ENCODE measurements at regions not wholly inside any gene's neighbourhood (a gene's known extent, or its start where the extent isn't known, plus 50 kb on each side); places are given as distances from the start of the nearest gene placed in this dataset.

- WGBS, 4 donors: 93 to 98% (median 95%) methylated on average over 20 to 23 of the region's 23 CpGs
- H3K27ac ChIP-seq: no peak overlapping the region
- ATAC-seq: peak in 1 of 4 donors; percentile 5
- no peaks in the 10 kb centered on the region for H3K27me3 ChIP-seq
- intact Hi-C loops (cut with DNase I): no loop called here
- H3K4me1 ChIP-seq: peaks cover 0 to 18% (median 5%) of the 10 kb centered on the region in 12 donors
- no peak overlapping the region for H3K4me3 ChIP-seq
- no peaks in the 10 kb centered on the region for H3K36me3 ChIP-seq
- H3K9me3 ChIP-seq: no peaks in the 10 kb centered on the region
- TF ChIP-seq POLR2A (IDR thresholded peaks at IDR 0.05) (no peak), CTCF (IDR thresholded peaks at IDR 0.05) (no peak)
- DNase-seq: no peak
Observed at GRCh38 chr6:170461556-170462365, 91.3 kb downstream of the PSMB1 start.

GRCh38 chr6:170461111-170461510 lies 92.0 kb downstream of the PSMB1 start:
- Histone ChIP-seq H3K36me3 (no peaks in the 10 kb centered on the region), H3K27me3 (no peaks in the 10 kb centered on the region), H3K4me1 (peaks cover 0 to 18% (median 5%) of the 10 kb centered on the region in 12 donors), H3K4me3 (no peak overlapping the region), H3K27ac (no peak overlapping the region), H3K9me3 (no peaks in the 10 kb centered on the region)
- WGBS, 4 donors: 90 to 96% (median 93%) methylated on average over 10 of the region's 10 CpGs
- no peak for ATAC-seq
- TF ChIP-seq CTCF (IDR thresholded peaks at IDR 0.05) (no peak), POLR2A (IDR thresholded peaks at IDR 0.05) (no peak)
- no peak for DNase-seq
- intact Hi-C loops (cut with DNase I): no loop called here

GRCh38 chr6:170460641-170461040 lies 92.5 kb downstream of the PSMB1 start:
- Histone ChIP-seq H3K4me3 (no peak overlapping the region), H3K36me3 (no peaks in the 10 kb centered on the region), H3K4me1 (peaks cover 0 to 18% (median 5%) of the 10 kb centered on the region in 12 donors), H3K27me3 (no peaks in the 10 kb centered on the region), H3K9me3 (no peaks in the 10 kb centered on the region), H3K27ac (no peak overlapping the region)
- DNase-seq (no peak), ATAC-seq (no peak)
- TF ChIP-seq POLR2A (IDR thresholded peaks at IDR 0.05) (no peak), CTCF (IDR thresholded peaks at IDR 0.05) (no peak)
- intact Hi-C loops (cut with DNase I): no loop called here
- 94 to 97% (median 96%) methylated on average over 7 of the region's 7 CpGs for WGBS, 4 donors

GRCh38 chr6:170459451-170459850 lies 93.7 kb downstream of the PSMB1 start:
- H3K27me3 ChIP-seq: no peaks in the 10 kb centered on the region
- intact Hi-C loops (cut with DNase I): no loop called here
- no peaks in the 10 kb centered on the region for H3K36me3 ChIP-seq
- ATAC-seq (peak in 1 of 4 donors; percentile 24), DNase-seq (peak in 1 of 5 donors; percentile 35)
- peak overlapping the region in 9 of 12 donors; percentile 7 to 51 (median 39) for H3K4me3 ChIP-seq
- WGBS, 4 donors: 40 to 55% (median 43%) methylated on average over 5 to 6 of the region's 6 CpGs
- TF ChIP-seq POLR2A (IDR thresholded peaks at IDR 0.05): no peak
- no peak for TF ChIP-seq CTCF (IDR thresholded peaks at IDR 0.05)
- peaks cover 0 to 18% (median 5%) of the 10 kb centered on the region in 12 donors for H3K4me1 ChIP-seq
- H3K27ac ChIP-seq: no peak overlapping the region
- no peaks in the 10 kb centered on the region for H3K9me3 ChIP-seq

Data from heart left ventricle (tissue), 16 donors.